Fibroblast of villous mesenchyme (primary cell): ENCODE measurements at regions not wholly inside any gene's neighbourhood (a gene's known extent, or its start where the extent isn't known, plus 50 kb on each side); places are given as distances from the start of the nearest gene placed in this dataset.
"Not testable (repeated sequence)": the region's sequence is repeated elsewhere in the genome, so short reads cannot be mapped to it uniquely, and the experiment has no call there.

ENCODE experiments used
- DNase-seq: peaks from one replicate; pipeline ENCODE4 v3.0.0-alpha.2; 2010; ENCODE audit warnings: low read depth
- H3K4me3 ChIP-seq: 2 replicates; pipeline ENCODE4 v1.5.1; 2011; ENCODE audit warnings: low read depth, mild to moderate bottlenecking, low read length
- TF ChIP-seq, protein P1 (sequence below): IDR thresholded peaks from 2 replicates; pipeline ENCODE4 v1.5.1; 2012; ENCODE audit warnings: low read depth, mild to moderate bottlenecking, low read length; ENCODE audit not compliant: insufficient read depth

DNA sequence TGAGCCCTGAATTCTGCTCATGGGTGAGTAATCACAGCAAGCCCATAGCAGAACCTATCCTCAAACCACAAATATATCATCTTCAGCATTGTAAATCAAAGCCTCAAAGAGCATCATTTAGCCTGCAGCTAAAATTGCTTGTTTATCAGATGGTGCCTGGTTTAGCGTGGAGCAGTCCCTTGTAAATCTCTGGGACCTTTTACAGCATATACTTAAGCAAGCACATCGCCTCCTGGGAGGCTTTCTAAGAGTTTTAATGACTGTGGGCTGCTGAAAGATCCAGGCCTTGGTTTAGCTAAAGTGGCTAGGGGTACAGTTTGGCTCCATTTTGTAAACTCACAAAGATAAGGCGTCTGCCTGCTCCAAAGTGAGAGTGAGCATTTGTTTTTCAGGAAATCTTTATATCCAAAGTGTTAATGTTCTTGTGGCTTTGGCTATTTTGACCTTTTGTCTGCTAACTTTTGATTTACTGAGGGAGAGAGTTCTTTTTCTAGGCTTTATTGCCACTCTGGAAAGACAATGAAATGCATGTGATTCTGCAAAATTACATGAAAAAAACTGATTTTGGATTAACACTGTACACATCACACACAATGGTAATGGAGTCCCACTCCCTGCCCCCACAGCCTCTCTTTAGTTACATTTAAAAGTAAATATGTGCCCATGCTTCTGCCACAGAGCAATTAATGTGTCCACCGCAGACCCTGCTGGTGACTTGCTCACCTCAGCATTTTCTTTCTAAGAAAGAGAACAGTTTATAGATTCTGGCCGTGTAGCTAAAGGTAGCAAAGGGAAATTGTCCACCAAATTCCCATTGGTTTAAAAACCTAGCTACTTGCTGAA is 194.8 kb downstream of the LNPK start:
- no peak overlapping the region for H3K4me3 ChIP-seq
- DNase-seq: peak; percentile 83
- TF ChIP-seq, protein P1, sequence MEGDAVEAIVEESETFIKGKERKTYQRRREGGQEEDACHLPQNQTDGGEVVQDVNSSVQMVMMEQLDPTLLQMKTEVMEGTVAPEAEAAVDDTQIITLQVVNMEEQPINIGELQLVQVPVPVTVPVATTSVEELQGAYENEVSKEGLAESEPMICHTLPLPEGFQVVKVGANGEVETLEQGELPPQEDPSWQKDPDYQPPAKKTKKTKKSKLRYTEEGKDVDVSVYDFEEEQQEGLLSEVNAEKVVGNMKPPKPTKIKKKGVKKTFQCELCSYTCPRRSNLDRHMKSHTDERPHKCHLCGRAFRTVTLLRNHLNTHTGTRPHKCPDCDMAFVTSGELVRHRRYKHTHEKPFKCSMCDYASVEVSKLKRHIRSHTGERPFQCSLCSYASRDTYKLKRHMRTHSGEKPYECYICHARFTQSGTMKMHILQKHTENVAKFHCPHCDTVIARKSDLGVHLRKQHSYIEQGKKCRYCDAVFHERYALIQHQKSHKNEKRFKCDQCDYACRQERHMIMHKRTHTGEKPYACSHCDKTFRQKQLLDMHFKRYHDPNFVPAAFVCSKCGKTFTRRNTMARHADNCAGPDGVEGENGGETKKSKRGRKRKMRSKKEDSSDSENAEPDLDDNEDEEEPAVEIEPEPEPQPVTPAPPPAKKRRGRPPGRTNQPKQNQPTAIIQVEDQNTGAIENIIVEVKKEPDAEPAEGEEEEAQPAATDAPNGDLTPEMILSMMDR: no peak

DNA sequence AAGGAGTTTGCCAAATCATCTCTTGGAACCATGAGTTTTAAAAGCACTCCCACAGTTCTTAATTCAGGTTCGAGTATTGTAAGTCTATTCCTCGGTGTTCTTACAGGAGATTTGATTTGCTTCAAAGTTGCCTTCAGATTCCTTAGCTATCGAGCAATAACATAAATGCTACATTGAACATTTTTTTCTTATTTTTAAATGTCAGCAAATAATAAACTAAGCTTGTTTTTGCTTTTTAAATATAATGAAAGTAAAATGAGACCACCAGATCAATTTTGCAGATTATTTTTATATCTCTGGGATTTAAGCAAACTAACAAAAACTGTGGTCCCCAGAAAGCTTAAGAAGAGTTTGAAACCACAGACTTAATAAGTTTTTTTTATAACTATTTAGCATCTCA is 195.5 kb downstream of the LNPK start:
- DNase-seq: peak; percentile 1
- TF ChIP-seq, protein P1: no peak
- no peak overlapping the region for H3K4me3 ChIP-seq

DNA sequence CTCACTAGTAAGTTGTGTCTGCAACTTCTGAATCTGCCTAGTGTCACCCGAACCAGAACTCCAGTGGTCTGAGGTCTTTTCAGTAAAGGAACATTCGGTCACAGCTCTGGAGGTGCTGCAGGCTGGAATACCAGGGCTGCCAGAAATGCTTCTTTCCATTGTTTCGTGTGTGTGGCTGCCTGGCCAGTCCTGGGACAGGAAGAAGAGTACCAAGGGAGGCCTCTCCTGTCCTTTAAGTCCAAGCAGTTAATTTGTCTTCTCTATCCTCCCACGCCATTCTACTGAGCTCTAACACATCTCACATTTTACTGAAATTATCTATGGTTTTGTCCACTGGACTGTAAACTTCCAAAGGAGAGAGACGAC is 196.0 kb downstream of the LNPK start:
- no peak overlapping the region for H3K4me3 ChIP-seq
- TF ChIP-seq, protein P1: no peak
- no peak for DNase-seq

GRCh38 chr2:175805442-175806124 is 196.5 kb downstream of the LNPK start:
- TF ChIP-seq, protein P1: no peak
- no peak overlapping the region for H3K4me3 ChIP-seq
- DNase-seq: peak; percentile 21

GRCh38 chr2:175804122-175804521 is 197.9 kb downstream of the LNPK start:
- no peak overlapping the region for H3K4me3 ChIP-seq
- no peak for DNase-seq
- TF ChIP-seq, protein P1: no peak

GRCh38 chr2:175796422-175796821 is 205.6 kb downstream of the LNPK start:
- H3K4me3 ChIP-seq, DNase-seq: not testable (repeated sequence)

DNA sequence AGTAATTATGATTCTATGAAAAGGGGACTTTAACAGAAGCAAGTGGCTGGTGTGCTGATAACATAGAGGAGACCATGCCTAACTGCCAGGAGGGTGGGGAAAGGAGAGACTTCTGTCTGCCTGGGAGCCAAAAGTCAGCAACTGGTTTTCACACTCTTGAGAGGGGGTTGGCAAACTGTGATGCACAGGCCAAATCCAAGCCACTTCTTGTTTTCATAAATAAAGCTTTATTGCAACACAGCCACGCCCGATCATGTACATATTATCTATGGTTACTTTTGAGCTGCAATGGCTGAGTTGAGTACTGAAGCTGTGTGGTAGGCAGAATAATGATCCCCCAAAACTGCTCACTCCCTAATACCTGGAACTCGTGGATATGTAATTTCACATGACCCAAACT is 208.4 kb downstream of the LNPK start:
- TF ChIP-seq, protein P1: no peak
- no peak for DNase-seq
- H3K4me3 ChIP-seq: no peak overlapping the region
